ENCODE measurements at regions not wholly inside any gene's neighbourhood (a gene's known extent, or its start where the extent isn't known, plus 50 kb on each side); places are given as distances from the start of the nearest gene placed in this dataset.

GRCh38 chr6:56388415-56388755, 141.0 kb upstream of the COL21A1 start:
- no peaks in the 10 kb centered on the region for H3K9me3 ChIP-seq
- no peak overlapping the region for H3K27ac ChIP-seq
- intact Hi-C loops (cut with DNase I) = loop anchor here (10.0 kb wide), 1 partner anchor 46 kb away; no protein-coding TSS in a partner anchor
- DNase-seq = no peak
- H3K36me3 ChIP-seq = no peaks in the 10 kb centered on the region
- no peak overlapping the region for H3K4me3 ChIP-seq
- H3K4me1 ChIP-seq = peaks cover 0 to 21% (median 9%) of the 10 kb centered on the region in 3 donors
- H3K27me3 ChIP-seq = no peaks in the 10 kb centered on the region
- TF ChIP-seq CTCF (IDR thresholded peaks at IDR 0.05) = no peak
- TF ChIP-seq POLR2A (IDR thresholded peaks at IDR 0.05) = no peak

GRCh38 chr6:56387621-56388414, 140.4 kb upstream of the COL21A1 start:
- Histone ChIP-seq H3K4me1 (peaks cover 0 to 25% (median 12%) of the 10 kb centered on the region in 3 donors), H3K27ac (no peak overlapping the region), H3K27me3 (no peaks in the 10 kb centered on the region), H3K36me3 (no peaks in the 10 kb centered on the region), H3K9me3 (no peaks in the 10 kb centered on the region), H3K4me3 (no peak overlapping the region)
- intact Hi-C loops (cut with DNase I) = loop anchor here (10.0 kb wide), 1 partner anchor 47 kb away; no protein-coding TSS in a partner anchor
- no peak for DNase-seq
- TF ChIP-seq POLR2A (IDR thresholded peaks at IDR 0.05) (no peak), CTCF (IDR thresholded peaks at IDR 0.05) (no peak)
- WGBS, 2 donors = no CpG with 5 or more reads among the region's 2 CpGs

GRCh38 chr6:56386717-56387116, 139.3 kb upstream of the COL21A1 start:
- Histone ChIP-seq H3K4me1 (peaks cover 0 to 36% (median 12%) of the 10 kb centered on the region in 3 donors), H3K4me3 (no peak overlapping the region), H3K27ac (no peak overlapping the region), H3K36me3 (no peaks in the 10 kb centered on the region), H3K27me3 (no peaks in the 10 kb centered on the region), H3K9me3 (no peaks in the 10 kb centered on the region)
- 80 to 88% methylated on average over 1 of the region's 1 CpG for WGBS, 2 donors
- intact Hi-C loops (cut with DNase I) = loop anchor here (10.0 kb wide), 1 partner anchor 48 kb away; no protein-coding TSS in a partner anchor
- no peak for DNase-seq
- TF ChIP-seq CTCF (IDR thresholded peaks at IDR 0.05) (no peak), POLR2A (IDR thresholded peaks at IDR 0.05) (no peak)

DNA sequence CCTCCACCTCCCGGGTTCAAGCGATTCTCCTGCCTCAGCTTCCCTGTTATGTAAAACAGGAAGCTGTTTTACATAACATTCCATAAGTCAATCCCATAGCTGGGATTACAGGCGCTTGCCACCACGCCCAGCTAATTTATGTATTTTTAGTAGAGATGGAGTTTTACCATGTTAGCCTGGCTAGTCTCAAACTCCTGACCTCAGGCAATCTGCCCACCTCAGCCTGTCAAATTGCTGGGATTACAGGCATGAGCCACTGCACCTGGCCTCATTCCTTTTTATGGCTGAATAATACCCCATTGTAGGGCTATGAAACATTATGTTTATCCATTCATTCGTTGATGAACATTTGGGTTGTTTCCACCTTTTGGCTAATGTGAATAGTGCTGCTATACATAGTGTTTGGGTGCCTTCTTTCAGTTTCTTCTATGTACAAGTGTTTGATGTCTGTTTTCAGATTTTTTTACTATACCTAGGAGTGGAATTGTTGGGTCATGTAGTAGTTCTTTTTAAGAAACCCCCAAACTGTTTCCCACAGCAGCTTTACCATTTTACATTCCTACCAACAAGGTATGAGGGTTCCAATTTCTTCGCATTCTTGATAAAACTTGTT, 138.7 kb upstream of the COL21A1 start:
- Histone ChIP-seq H3K27ac (no peak overlapping the region), H3K4me3 (no peak overlapping the region), H3K36me3 (no peaks in the 10 kb centered on the region), H3K27me3 (no peaks in the 10 kb centered on the region), H3K4me1 (peaks cover 0 to 41% (median 12%) of the 10 kb centered on the region in 3 donors), H3K9me3 (no peaks in the 10 kb centered on the region)
- DNase-seq = no peak
- no peak for TF ChIP-seq CTCF (IDR thresholded peaks at IDR 0.05)
- no peak for TF ChIP-seq POLR2A (IDR thresholded peaks at IDR 0.05)
- intact Hi-C loops (cut with DNase I) = loop anchor here (10.0 kb wide), 1 partner anchor 49 kb away; no protein-coding TSS in a partner anchor
- 76 to 83% methylated on average over 6 of the region's 6 CpGs for WGBS, 2 donors

- TF ChIP-seq POLR2A (IDR thresholded peaks at IDR 0.05) = no peak
- Histone ChIP-seq H3K4me1 (peaks cover 4 to 49% (median 14%) of the 10 kb centered on the region in 3 donors), H3K27me3 (no peaks in the 10 kb centered on the region), H3K4me3 (no peak overlapping the region), H3K9me3 (no peaks in the 10 kb centered on the region), H3K36me3 (no peaks in the 10 kb centered on the region), H3K27ac (no peak overlapping the region)
- intact Hi-C loops (cut with DNase I) = loop anchor here (10.0 kb wide), 1 partner anchor 52 kb away; no protein-coding TSS in a partner anchor
- WGBS, 2 donors = 20 to 33% methylated on average over 1 of the region's 1 CpG
- no peak for DNase-seq
These were observed 135.8 kb upstream of the COL21A1 start for GRCh38 chr6:56383160-56383559.
